Glomerular visceral epithelial cell (primary cell): ENCODE measurements at regions not wholly inside any gene's neighbourhood (a gene's known extent, or its start where the extent isn't known, plus 50 kb on each side); places are given as distances from the start of the nearest gene placed in this dataset.

Source experiments
- DNase-seq: peaks from one replicate; pipeline ENCODE4 v3.0.0-alpha.2; 2016; ENCODE audit errors: extremely low spot score

GRCh38 chr14:58813745-58814144 is 176.0 kb downstream of the DACT1 start:
- DNase-seq = no peak

- no peak for DNase-seq
These were observed 176.7 kb downstream of the DACT1 start for GRCh38 chr14:58814466-58814865.

- peak; percentile 52 for DNase-seq
These were observed 177.5 kb downstream of the DACT1 start for GRCh38 chr14:58815161-58815701.

- no peak for DNase-seq
These were observed 178.0 kb downstream of the DACT1 start for GRCh38 chr14:58815794-58816193.

GRCh38 chr14:58816416-58817115 is 178.8 kb downstream of the DACT1 start:
- no peak for DNase-seq

GRCh38 chr14:58817846-58818245 is 180.1 kb downstream of the DACT1 start:
- no peak for DNase-seq

GRCh38 chr14:58820032-58820431 is 182.3 kb downstream of the DACT1 start:
- DNase-seq = no peak

- peak; percentile 58 for DNase-seq
These were observed 183.7 kb downstream of the DACT1 start for GRCh38 chr14:58821421-58821820.

GRCh38 chr14:58822856-58823255 is 185.1 kb downstream of the DACT1 start:
- DNase-seq = no peak

GRCh38 chr14:58823312-58823711 is 185.6 kb downstream of the DACT1 start:
- no peak for DNase-seq

- DNase-seq = peak; percentile 14
These were observed 186.3 kb downstream of the DACT1 start for GRCh38 chr14:58824106-58824505.

GRCh38 chr14:58824796-58825195 is 187.0 kb downstream of the DACT1 start:
- no peak for DNase-seq

- no peak for DNase-seq
These were observed 187.8 kb downstream of the DACT1 start for GRCh38 chr14:58825606-58826005.

- DNase-seq = no peak
These were observed 189.3 kb downstream of the DACT1 start for GRCh38 chr14:58826845-58827686.

- no peak for DNase-seq
These were observed 190.5 kb downstream of the DACT1 start for GRCh38 chr14:58828298-58828697.

- DNase-seq = no peak
These were observed 191.8 kb downstream of the DACT1 start for GRCh38 chr14:58829594-58829993.

GRCh38 chr14:58830121-58830520 is 192.4 kb downstream of the DACT1 start:
- no peak for DNase-seq

GRCh38 chr14:58832095-58832521 is 194.3 kb downstream of the DACT1 start:
- DNase-seq = no peak

GRCh38 chr14:58833634-58834378 is 196.0 kb downstream of the DACT1 start:
- DNase-seq = no peak

GRCh38 chr14:58836303-58836974 is 198.7 kb downstream of the DACT1 start:
- no peak for DNase-seq

- DNase-seq = no peak
These were observed 201.5 kb downstream of the DACT1 start for GRCh38 chr14:58839233-58839632.

GRCh38 chr14:58844544-58844943 is 206.8 kb downstream of the DACT1 start:
- DNase-seq = no peak
